GM12873 (cell line): ENCODE measurements at regions not wholly inside any gene's neighbourhood (a gene's known extent, or its start where the extent isn't known, plus 50 kb on each side); places are given as distances from the start of the nearest gene placed in this dataset.

Source experiments
- CTCF ChIP-seq: IDR thresholded peaks from 2 replicates; pipeline ENCODE4 v1.5.1; 2012; ENCODE audit warnings: low read depth, mild to moderate bottlenecking, moderate library complexity, low read length, control low read depth; ENCODE audit not compliant: insufficient read depth; ENCODE audit errors: missing control alignments

- TF ChIP-seq CTCF = no peak
These were observed 251.9 kb downstream of the EIPR1 start for GRCh38 chr2:3125761-3126130.

- TF ChIP-seq CTCF = no peak
These were observed 252.4 kb downstream of the EIPR1 start for GRCh38 chr2:3125001-3125760.

- TF ChIP-seq CTCF = no peak
These were observed 255.1 kb downstream of the EIPR1 start for GRCh38 chr2:3122525-3122924.

- TF ChIP-seq CTCF = no peak
These were observed 256.0 kb downstream of the EIPR1 start for GRCh38 chr2:3121601-3122000.

GRCh38 chr2:3117650-3118216, 259.9 kb downstream of the EIPR1 start:
- no peak for TF ChIP-seq CTCF

- TF ChIP-seq CTCF = no peak
These were observed 261.2 kb downstream of the EIPR1 start for GRCh38 chr2:3116371-3116770.

- no peak for TF ChIP-seq CTCF
These were observed 262.1 kb downstream of the EIPR1 start for GRCh38 chr2:3115301-3116042.
